GM21529 (cell line): ENCODE measurements at regions not wholly inside any gene's neighbourhood (a gene's known extent, or its start where the extent isn't known, plus 50 kb on each side); places are given as distances from the start of the nearest gene placed in this dataset.
"Not testable (repeated sequence)": the region's sequence is repeated elsewhere in the genome, so short reads cannot be mapped to it uniquely, and the experiment has no call there.

ENCODE experiments used
- ATAC-seq: cut with Tn5 transposase; IDR thresholded peaks from one replicate; pipeline ENCODE4 v1.9.1; 2021; ENCODE audit not compliant: unreplicated experiment

- not testable (repeated sequence) for ATAC-seq
Observed at GRCh38 chr5:145395151-145395550, 440.0 kb downstream of the PRELID2 start.

- no peak for ATAC-seq
Observed at GRCh38 chr5:145393426-145393825, 441.7 kb downstream of the PRELID2 start.

GRCh38 chr5:145389047-145389446 lies 446.1 kb downstream of the PRELID2 start:
- no peak for ATAC-seq

GRCh38 chr5:145385276-145385675 lies 449.9 kb downstream of the PRELID2 start:
- ATAC-seq: no peak

- no peak for ATAC-seq
Observed at GRCh38 chr5:145378226-145378625, 456.9 kb downstream of the PRELID2 start.

GRCh38 chr5:145375521-145375920 lies 459.6 kb downstream of the PRELID2 start:
- ATAC-seq: no peak

- no peak for ATAC-seq
Observed at GRCh38 chr5:145365464-145365863, 469.7 kb downstream of the PRELID2 start.

GRCh38 chr5:145362266-145362665 lies 472.9 kb downstream of the PRELID2 start:
- ATAC-seq: no peak

GRCh38 chr5:145360936-145361335 lies 474.2 kb downstream of the PRELID2 start:
- ATAC-seq: no peak

- no peak for ATAC-seq
Observed at GRCh38 chr5:145350513-145350912, 484.6 kb downstream of the PRELID2 start.

- ATAC-seq: peak; percentile 63
Observed at GRCh38 chr5:145347026-145347616, 488.0 kb downstream of the PRELID2 start.

- no peak for ATAC-seq
Observed at GRCh38 chr5:145345511-145346287, 489.4 kb downstream of the PRELID2 start.

GRCh38 chr5:145341842-145342241 lies 493.3 kb downstream of the PRELID2 start:
- ATAC-seq: no peak

- ATAC-seq: no peak
Observed at GRCh38 chr5:145340099-145340498, 495.0 kb downstream of the PRELID2 start.

- ATAC-seq: no peak
Observed at GRCh38 chr5:145324767-145325479, 510.2 kb downstream of the PRELID2 start.

GRCh38 chr5:145324101-145324500 lies 511.0 kb downstream of the PRELID2 start:
- no peak for ATAC-seq

GRCh38 chr5:145316282-145316681 lies 518.9 kb downstream of the PRELID2 start:
- peak; percentile 87 for ATAC-seq

- no peak for ATAC-seq
Observed at GRCh38 chr5:145307866-145308382, 527.2 kb downstream of the PRELID2 start.

GRCh38 chr5:145295236-145295835 lies 539.8 kb downstream of the PRELID2 start:
- ATAC-seq: no peak

GRCh38 chr5:145294331-145294730 lies 540.8 kb downstream of the PRELID2 start:
- ATAC-seq: no peak

- ATAC-seq: no peak
Observed at GRCh38 chr5:145293716-145294115, 541.4 kb downstream of the PRELID2 start.
